Activated CD8-positive, alpha-beta memory T cell treated with anti-CD3 and anti-CD28 coated beads, Interleukin-2, amount 50 U/mL, for 48 hours (primary cell): ENCODE measurements at regions not wholly inside any gene's neighbourhood (a gene's known extent, or its start where the extent isn't known, plus 50 kb on each side); places are given as distances from the start of the nearest gene placed in this dataset.

ENCODE experiments used
- DNase-seq: peaks from one replicate; pipeline ENCODE4 v3.0.0-alpha.2; 2020

- no peak for DNase-seq
Measured at GRCh38 chr15:53009093-53009492, 219.0 kb upstream of the ONECUT1 start.

DNA sequence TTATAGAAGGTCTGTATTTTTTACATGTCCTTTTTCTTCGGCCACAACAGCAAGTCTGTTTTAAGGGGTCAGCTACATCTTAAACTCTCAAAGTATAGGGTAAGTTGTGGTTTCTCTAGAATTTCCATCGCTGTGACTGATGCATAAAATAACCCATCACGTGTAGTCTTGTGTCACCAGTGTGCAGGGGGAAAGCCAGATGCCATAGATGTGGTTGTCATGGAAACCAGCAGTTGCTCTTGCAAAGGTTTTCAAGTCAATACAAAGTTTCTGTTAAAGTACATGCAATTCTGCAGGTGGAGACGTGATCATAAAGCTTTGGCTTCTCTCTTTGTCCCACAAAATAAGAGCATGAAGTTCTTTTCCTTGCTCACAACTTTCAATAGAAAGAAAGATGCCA is 210.3 kb upstream of the ONECUT1 start:
- DNase-seq, result no peak

DNA sequence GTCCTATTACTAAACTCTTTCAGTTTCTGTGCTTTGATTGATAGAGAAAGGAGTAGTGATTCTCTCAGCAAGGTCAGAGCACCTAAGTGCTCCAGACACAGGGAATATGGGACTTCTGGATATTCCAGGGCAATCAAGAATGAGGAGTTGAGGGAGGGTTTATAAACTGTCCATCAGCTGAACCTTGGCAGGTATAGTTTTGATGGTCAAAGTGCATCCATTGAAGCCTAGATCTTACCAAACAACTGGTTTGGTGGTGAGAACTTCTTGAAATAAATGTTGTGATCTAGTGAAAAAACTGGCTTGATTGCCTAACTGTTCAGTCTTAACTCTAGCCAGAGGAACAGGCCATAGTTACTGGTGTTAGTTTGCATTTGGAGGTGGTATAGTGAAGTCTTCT is 207.0 kb upstream of the ONECUT1 start:
- DNase-seq, result no peak

DNA sequence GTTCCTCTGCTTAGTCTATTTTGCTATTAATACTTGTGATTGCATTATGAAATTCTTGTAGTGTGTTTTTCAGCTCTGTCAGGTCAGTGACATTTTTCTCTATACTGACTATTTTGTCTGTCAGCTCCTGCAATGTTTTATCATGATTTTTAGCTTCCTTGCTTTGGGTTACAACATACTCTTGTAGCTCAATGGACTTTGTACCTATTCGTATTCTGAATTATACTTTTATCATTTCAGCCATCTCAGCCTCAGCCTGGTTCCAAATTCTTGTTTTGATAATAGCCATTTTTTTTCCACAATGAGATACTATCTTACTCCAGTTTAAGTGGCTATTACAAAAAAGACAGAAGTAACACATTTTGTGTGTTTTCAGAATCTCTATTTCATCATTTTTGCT is 204.2 kb upstream of the ONECUT1 start:
- no peak for DNase-seq

- no peak for DNase-seq
Measured at GRCh38 chr15:52984507-52984906, 194.4 kb upstream of the ONECUT1 start.

DNA sequence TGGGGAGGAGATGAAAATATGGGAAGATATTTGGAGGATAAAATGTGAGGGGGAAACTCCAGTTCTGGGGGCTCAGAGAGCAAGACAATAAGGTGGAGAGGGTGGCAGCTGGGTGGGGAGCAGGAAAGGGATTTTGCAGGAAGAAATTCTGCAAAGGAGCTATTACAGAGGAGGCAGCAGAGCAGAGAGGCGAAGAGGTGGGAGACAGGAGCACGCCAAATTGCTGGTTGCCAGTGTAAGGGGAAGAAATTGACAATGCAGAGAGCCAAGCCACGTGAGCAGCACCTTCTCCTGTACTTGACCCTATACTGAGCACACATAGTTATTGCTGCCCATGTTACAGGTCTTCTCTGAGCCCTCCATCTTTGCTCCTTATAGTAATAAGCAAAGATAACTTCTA is 190.3 kb upstream of the ONECUT1 start:
- DNase-seq, result no peak

- no peak for DNase-seq
Measured at GRCh38 chr15:52976516-52977075, 186.5 kb upstream of the ONECUT1 start.

DNA sequence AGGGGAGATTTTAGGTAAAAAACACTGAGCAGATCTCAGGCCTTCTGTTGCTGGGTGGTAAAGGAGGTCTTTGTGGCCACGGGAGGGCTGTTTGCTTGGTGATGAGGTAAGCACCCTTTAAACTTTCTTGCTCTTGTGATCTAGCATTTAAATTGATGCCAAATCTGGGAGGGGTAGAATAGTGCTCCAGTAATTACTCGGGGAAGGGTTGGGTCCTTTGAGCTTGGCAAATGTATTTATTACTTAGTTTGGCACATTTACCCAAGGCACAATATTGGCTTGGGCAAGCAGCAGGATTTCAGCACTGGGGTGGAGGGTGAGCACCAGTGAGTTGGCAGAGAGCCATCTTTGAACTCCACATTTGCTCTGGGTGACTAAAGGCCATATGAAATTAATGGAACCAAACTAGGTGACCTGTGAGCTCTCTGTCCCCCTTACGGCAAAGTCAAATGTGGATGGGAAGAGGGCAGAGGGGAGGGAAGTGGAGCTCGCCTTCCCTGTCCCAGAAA is 185.9 kb upstream of the ONECUT1 start:
- DNase-seq, result no peak

GRCh38 chr15:52963865-52964264 is 173.7 kb upstream of the ONECUT1 start:
- DNase-seq, result no peak

GRCh38 chr15:52960283-52960682 is 170.1 kb upstream of the ONECUT1 start:
- no peak for DNase-seq

- DNase-seq, result no peak
Measured at GRCh38 chr15:52943746-52944145, 153.6 kb upstream of the ONECUT1 start.

- DNase-seq, result no peak
Measured at GRCh38 chr15:52936489-52936888, 146.4 kb upstream of the ONECUT1 start.

DNA sequence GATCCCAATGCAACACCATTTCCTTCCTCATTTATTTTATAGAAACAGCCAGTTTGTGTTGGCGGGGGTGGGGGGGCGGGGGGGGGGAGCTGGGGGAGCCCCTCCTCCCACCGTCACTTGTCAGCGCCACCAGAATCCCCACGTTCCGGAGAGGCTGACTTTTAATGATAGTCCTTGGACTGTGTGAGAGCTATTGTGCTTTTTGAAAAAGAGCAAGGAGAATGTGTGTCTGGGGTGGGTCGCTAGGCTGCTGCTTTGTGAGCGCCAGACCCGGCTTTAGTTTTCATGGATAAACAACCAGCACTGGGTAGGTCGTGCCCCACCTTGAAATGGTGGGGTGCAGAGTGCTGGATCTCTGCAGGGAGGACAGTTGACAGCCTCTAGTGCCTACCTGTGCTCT is 135.0 kb upstream of the ONECUT1 start:
- no peak for DNase-seq

DNA sequence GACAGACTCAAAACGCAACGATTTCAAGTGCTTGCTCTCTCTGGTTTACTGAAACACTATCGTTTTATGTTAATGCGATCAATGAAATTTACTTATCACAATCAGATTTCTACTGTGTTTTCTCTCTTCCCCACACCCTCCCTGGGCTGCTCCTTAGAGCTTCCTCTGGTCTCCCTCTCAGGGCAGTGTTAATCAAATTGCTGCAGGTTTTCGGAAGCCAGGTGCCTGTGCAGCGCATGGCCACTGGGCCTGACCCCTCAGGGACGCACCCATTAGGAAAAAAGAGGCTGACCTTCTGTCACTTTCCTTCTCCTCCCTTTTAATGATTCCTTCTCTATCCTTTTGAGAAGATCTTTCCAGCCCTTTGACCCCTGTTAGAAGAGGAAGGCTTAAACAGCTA is 134.5 kb upstream of the ONECUT1 start:
- DNase-seq, result no peak

GRCh38 chr15:52923626-52924025 is 133.5 kb upstream of the ONECUT1 start:
- no peak for DNase-seq

GRCh38 chr15:52922871-52923270 is 132.7 kb upstream of the ONECUT1 start:
- no peak for DNase-seq

- DNase-seq, result no peak
Measured at GRCh38 chr15:52912172-52912571, 122.0 kb upstream of the ONECUT1 start.

DNA sequence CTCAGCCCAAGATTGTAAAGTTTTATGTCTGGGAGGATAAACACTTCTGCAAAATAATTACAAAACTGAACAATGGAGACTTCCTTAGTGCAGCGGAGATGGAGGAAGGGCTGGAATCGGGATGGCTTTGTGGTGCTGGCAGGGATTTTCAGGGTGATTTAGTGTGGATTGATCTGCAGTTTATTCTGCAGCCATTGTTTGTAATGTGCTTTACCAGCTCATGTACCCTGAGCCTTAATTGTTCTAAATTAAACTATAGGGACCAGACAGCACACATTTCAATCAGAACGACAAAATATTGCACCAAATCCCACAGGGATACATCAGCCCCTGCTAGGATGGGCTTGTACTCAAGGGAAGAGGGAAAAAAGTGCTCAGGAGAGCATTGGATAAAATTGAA is 103.2 kb upstream of the ONECUT1 start:
- no peak for DNase-seq

DNA sequence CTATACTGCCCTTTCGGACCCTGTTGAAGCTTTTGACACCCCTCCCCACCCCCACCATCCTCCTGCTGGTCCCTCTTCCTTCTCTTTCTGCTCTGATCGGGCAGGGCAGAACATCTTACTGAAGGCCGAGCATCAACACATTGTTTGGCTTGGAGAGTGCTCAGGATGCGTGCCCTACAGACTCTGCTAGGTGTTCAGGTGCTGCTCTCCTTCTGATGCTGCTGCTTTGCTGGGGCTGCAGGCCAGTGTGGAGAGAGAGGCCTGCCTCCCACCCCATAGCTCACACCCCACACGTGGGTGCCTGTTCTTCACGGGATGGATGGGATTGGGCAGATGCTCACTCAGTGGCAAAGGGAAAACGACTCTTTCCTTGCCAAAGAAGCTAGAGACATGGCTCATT is 89.8 kb upstream of the ONECUT1 start:
- DNase-seq, result no peak

GRCh38 chr15:52879145-52879544 is 89.0 kb upstream of the ONECUT1 start:
- DNase-seq, result no peak

DNA sequence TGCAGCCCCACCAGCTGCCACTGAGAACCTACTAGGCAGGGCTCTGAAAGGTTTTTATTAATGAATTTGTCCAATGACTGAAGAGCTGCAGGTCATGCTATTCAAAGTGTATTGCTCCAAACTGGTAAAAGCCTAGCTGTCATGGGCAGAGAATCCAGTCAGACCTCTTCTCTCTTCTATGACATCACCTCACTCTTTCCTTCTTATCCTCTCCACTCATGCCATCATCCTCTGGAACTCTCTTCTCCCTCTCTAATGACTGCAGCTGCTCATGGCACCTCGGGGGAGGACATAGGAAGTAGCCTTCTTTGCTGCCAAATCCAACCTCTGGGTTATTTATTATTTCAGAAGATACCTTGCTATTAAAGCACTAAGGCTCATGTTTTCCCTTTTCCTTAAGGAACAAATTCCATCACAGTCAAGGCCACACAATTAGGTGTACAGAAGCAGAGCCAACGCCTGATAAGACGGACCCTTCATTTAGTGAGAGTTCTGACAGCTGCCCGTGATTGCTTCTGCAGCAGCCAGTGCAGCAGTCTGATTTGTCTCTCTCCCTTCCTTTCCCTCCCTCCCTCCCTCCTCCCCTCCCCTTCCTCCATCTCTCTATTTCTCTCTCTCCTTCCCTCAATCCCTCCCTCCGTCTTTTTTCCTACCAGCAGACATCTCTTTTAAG is 87.0 kb upstream of the ONECUT1 start:
- no peak for DNase-seq

DNA sequence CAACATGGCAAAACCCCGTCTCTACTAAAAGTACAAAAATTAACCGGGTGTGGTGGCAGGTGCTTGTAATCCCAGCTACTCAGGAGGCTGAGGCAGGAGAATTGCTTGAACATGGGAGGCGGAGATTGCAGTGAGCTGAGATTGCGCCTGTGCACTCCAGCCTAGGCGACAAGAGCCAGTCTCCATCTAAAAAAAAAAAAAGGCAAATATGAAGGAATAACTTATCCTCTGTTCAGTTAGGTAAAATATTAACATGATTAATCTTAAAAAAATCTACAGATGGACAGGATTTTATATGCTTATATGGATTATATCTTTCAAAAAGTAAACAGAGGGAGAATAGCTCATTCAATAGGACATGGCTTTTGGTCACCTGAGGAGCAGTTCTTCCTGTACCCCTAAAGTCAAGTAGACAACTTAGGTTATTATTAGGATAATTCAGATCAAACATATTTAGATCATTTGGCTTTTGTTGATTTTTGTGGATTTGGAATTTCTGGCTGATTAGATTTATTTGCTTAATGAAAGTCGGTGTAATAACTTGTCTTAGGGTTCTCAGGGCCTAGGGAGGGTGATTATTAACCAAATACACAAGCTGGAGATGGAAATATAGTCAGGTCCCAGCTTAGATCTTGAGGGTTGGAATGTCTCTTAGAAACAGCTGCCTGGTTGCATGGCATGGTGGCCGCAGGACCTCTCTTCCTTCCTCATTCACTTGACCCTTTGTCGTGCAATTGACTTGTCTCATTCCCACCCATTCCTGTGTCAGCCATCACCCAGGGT is 82.1 kb upstream of the ONECUT1 start:
- no peak for DNase-seq

DNA sequence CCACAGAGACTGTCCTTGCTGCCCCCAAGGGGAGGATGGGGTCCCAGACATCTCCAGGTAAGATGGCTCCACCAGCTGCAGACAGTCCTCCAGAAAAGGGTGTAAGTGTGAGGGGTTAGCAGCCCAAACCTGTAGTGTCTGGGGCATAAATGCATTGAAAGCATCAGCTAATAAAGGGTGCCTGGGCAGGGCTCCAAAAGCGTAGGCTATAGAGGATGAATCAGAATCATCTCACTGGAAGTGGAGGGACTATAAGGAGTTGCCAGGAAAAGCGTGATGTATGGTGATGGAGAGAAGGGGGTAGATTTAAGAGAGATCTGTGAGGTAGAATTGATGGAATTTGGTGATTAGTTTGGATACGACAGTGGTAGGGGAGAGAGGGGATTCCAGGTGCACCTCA is 79.9 kb upstream of the ONECUT1 start:
- no peak for DNase-seq

GRCh38 chr15:52866698-52867097 is 76.6 kb upstream of the ONECUT1 start:
- no peak for DNase-seq
